ENCODE measurements at regions not wholly inside any gene's neighbourhood (a gene's known extent, or its start where the extent isn't known, plus 50 kb on each side); places are given as distances from the start of the nearest gene placed in this dataset.

DNA sequence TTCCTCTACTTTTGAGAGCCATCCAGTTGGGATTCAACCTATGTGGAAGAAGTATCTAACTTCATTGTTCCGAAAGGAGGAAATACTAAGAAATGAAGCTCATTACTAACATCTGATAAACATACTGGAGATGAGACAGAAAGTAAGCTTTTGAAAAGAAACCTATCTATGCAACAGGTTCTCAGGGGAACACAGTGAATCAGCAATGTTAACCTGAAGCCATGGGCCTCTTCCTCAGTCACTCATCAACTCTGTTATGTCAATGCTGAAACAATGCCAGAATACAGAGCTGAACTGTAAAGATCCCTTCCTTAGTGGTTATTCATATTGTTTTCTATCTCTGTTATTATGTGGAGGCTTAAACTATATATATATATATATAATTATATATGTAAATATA is 55.5 kb upstream of the ESRRG start:
- intact Hi-C loops (cut with DNase I): no loop called here

DNA sequence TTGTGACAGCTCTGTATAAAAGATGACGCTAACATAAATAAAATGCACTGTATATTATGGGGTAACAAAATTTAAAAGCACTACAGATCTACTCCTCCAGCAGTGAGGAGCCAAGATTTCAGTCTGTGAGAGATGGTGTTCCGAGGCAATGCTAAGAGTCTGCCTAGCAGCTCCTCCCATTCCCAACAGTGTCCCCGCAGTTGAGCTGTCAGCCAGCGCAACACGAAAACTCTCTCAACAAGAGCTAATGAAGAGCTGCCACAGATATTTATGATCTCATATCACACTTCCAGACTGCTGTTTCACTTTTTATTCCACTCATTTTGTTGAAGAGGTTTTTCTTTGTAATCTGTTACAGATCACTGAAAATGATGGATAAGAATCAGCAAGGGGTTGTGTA is 53.9 kb upstream of the ESRRG start:
- Histone ChIP-seq H3K4me1 (ENCODE audit: control insufficient read depth in 2 of 3, insufficient read depth in 2 of 3, low read depth in 1 of 3, low read length in 3 of 3) (no peaks in the 10 kb centered on the region), H3K9me3 (ENCODE audit: control insufficient read depth in 2 of 3, insufficient read depth in 1 of 3, low read length in 3 of 3) (no peaks in the 10 kb centered on the region), H3K36me3 (ENCODE audit: control insufficient read depth in 2 of 3, insufficient read depth in 3 of 3, low read length in 3 of 3) (no peaks in the 10 kb centered on the region), H3K27ac (ENCODE audit: low read depth in 2 of 2, low read length in 2 of 2) (no peak overlapping the region), H3K4me3 (ENCODE audit: low read length in 3 of 3) (no peak overlapping the region), H3K27me3 (ENCODE audit: control insufficient read depth, insufficient read depth, low read length) (no peaks in the 10 kb centered on the region), H3K9ac (ENCODE audit: low read length in 3 of 3) (no peak overlapping the region)
- intact Hi-C loops (cut with DNase I): no loop called here
- DNase-seq (no peak), FAIRE-seq (no peak)
- TF ChIP-seq, protein P1, sequence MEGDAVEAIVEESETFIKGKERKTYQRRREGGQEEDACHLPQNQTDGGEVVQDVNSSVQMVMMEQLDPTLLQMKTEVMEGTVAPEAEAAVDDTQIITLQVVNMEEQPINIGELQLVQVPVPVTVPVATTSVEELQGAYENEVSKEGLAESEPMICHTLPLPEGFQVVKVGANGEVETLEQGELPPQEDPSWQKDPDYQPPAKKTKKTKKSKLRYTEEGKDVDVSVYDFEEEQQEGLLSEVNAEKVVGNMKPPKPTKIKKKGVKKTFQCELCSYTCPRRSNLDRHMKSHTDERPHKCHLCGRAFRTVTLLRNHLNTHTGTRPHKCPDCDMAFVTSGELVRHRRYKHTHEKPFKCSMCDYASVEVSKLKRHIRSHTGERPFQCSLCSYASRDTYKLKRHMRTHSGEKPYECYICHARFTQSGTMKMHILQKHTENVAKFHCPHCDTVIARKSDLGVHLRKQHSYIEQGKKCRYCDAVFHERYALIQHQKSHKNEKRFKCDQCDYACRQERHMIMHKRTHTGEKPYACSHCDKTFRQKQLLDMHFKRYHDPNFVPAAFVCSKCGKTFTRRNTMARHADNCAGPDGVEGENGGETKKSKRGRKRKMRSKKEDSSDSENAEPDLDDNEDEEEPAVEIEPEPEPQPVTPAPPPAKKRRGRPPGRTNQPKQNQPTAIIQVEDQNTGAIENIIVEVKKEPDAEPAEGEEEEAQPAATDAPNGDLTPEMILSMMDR (IDR thresholded peaks at IDR 0.05; ENCODE audit: borderline replicate concordance, extremely low read depth, insufficient read depth): no peak

More for the DNA sequence above, 55.5 kb upstream of the ESRRG start:
- Histone ChIP-seq H3K27me3 (ENCODE audit: control insufficient read depth, insufficient read depth, low read length) (no peaks in the 10 kb centered on the region), H3K27ac (ENCODE audit: low read depth in 2 of 2, low read length in 2 of 2) (no peak overlapping the region), H3K4me3 (ENCODE audit: low read length in 3 of 3) (no peak overlapping the region), H3K36me3 (ENCODE audit: control insufficient read depth in 2 of 3, insufficient read depth in 3 of 3, low read length in 3 of 3) (no peaks in the 10 kb centered on the region), H3K9me3 (ENCODE audit: control insufficient read depth in 2 of 3, insufficient read depth in 1 of 3, low read length in 3 of 3) (no peaks in the 10 kb centered on the region), H3K9ac (ENCODE audit: low read length in 3 of 3) (no peak overlapping the region), H3K4me1 (ENCODE audit: control insufficient read depth in 2 of 3, insufficient read depth in 2 of 3, low read depth in 1 of 3, low read length in 3 of 3) (no peaks in the 10 kb centered on the region)
- DNase-seq: peak in 2 of 5 donors; percentile 19 to 35
- TF ChIP-seq, protein P1 (IDR thresholded peaks at IDR 0.05; ENCODE audit: borderline replicate concordance, extremely low read depth, insufficient read depth): no peak
- no peak for FAIRE-seq

All from kidney (tissue), 13 donors.